ENCODE measurements at regions not wholly inside any gene's neighbourhood (a gene's known extent, or its start where the extent isn't known, plus 50 kb on each side); places are given as distances from the start of the nearest gene placed in this dataset.

GRCh38 chr15:95584088-95584487 lies 746.4 kb upstream of the NR2F2 start:
- TF ChIP-seq POLR2AphosphoS5 (IDR thresholded peaks at IDR 0.05; ENCODE audit: low read depth) (no peak), CTCF (IDR thresholded peaks at IDR 0.05; ENCODE audit: insufficient read depth, low read length) (no peak), SPI1 (IDR thresholded peaks at IDR 0.05; ENCODE audit: borderline replicate concordance, low read depth) (no peak), REST (IDR thresholded peaks at IDR 0.05; ENCODE audit: insufficient replicate concordance, low read depth) (no peak)
